NCI-H345 treated with DMSO at 0.1 percent for 48 hours (cell line): ENCODE measurements at regions not wholly inside any gene's neighbourhood (a gene's known extent, or its start where the extent isn't known, plus 50 kb on each side); places are given as distances from the start of the nearest gene placed in this dataset.

Experiments
- DNase-seq: peaks from one replicate; lab custom pipeline; 2025; ENCODE audit not compliant: unreplicated experiment; lab: John Stamatoyannopoulos, UW

- DNase-seq: no peak
Observed at GRCh38 chr20:51269671-51270070, 246.8 kb upstream of the KCNG1 start.

GRCh38 chr20:51267679-51268078 is 244.8 kb upstream of the KCNG1 start:
- no peak for DNase-seq

GRCh38 chr20:51266353-51266752 is 243.4 kb upstream of the KCNG1 start:
- no peak for DNase-seq

GRCh38 chr20:51265361-51265760 is 242.5 kb upstream of the KCNG1 start:
- no peak for DNase-seq

- DNase-seq: no peak
Observed at GRCh38 chr20:51262240-51262639, 239.3 kb upstream of the KCNG1 start.

- DNase-seq: no peak
Observed at GRCh38 chr20:51259455-51259854, 236.5 kb upstream of the KCNG1 start.

- no peak for DNase-seq
Observed at GRCh38 chr20:51258582-51259165, 235.8 kb upstream of the KCNG1 start.

- DNase-seq: no peak
Observed at GRCh38 chr20:51255417-51255816, 232.5 kb upstream of the KCNG1 start.

GRCh38 chr20:51253280-51253679 is 230.4 kb upstream of the KCNG1 start:
- DNase-seq: no peak

- DNase-seq: no peak
Observed at GRCh38 chr20:51249781-51250180, 226.9 kb upstream of the KCNG1 start.

GRCh38 chr20:51249215-51249614 is 226.3 kb upstream of the KCNG1 start:
- no peak for DNase-seq

- no peak for DNase-seq
Observed at GRCh38 chr20:51244466-51244865, 221.6 kb upstream of the KCNG1 start.

- no peak for DNase-seq
Observed at GRCh38 chr20:51238675-51239305, 215.9 kb upstream of the KCNG1 start.

- DNase-seq: no peak
Observed at GRCh38 chr20:51237791-51238190, 214.9 kb upstream of the KCNG1 start.

- no peak for DNase-seq
Observed at GRCh38 chr20:51237278-51237677, 214.4 kb upstream of the KCNG1 start.

GRCh38 chr20:51236421-51236820 is 213.5 kb upstream of the KCNG1 start:
- DNase-seq: no peak

GRCh38 chr20:51233345-51233744 is 210.4 kb upstream of the KCNG1 start:
- no peak for DNase-seq

- no peak for DNase-seq
Observed at GRCh38 chr20:51230727-51231126, 207.8 kb upstream of the KCNG1 start.

GRCh38 chr20:51228763-51229162 is 205.9 kb upstream of the KCNG1 start:
- no peak for DNase-seq

GRCh38 chr20:51227744-51228143 is 204.8 kb upstream of the KCNG1 start:
- DNase-seq: no peak

- no peak for DNase-seq
Observed at GRCh38 chr20:51223183-51223720, 200.3 kb upstream of the KCNG1 start.

- no peak for DNase-seq
Observed at GRCh38 chr20:51221791-51222408, 199.0 kb upstream of the KCNG1 start.
